K562 (cell line): ENCODE measurements at regions not wholly inside any gene's neighbourhood (a gene's known extent, or its start where the extent isn't known, plus 50 kb on each side); places are given as distances from the start of the nearest gene placed in this dataset.
A peak's percentile ranks its signal among the peaks of the same experiment; 100 is the strongest.

Source experiments
- CEBPG ChIP-seq, 3 experiments: fragments of 200-800 bp in 1 of 3; sonication (Bioruptor generic) in 1 of 3; sonication (generic) in 1 of 3; formaldehyde crosslinking in 1 of 3; IDR thresholded peaks in 2 of 3; conservative IDR thresholded peaks in 1 of 3; 2 replicates each; pipeline versions ENCODE4 v1.6.1 to v1.8.0; 2016 to 2022; ENCODE audit warnings: missing compliant biosample characterization in 2 of 3, missing genetic modification characterization in 2 of 3, mild to moderate bottlenecking in 1 of 3, missing genetic modification reagents in 1 of 3
- CHCHD3 ChIP-seq: fragments of 250-450 bp; sonication (Bioruptor Pico); IDR thresholded peaks from 2 replicates; pipeline ENCODE4 v2.1.2; 2022; ENCODE audit warnings: mild to moderate bottlenecking
- DACH1 ChIP-seq: fragments of 450-650 bp; IDR thresholded peaks from 2 replicates; pipeline ENCODE4 v1.6.1; 2018; ENCODE audit not compliant: partially characterized antibody
- FIP1L1 ChIP-seq: fragments of 200-400 bp; formaldehyde crosslinking; IDR thresholded peaks from 2 replicates; pipeline ENCODE4 v1.6.1; 2018; ENCODE audit warnings: mild to moderate bottlenecking, low read depth, low read length; ENCODE audit not compliant: poor library complexity, severe bottlenecking
- FOXA3 ChIP-seq, 2 experiments: fragments of 450-650 bp in 1 of 2; sonication (generic) in 1 of 2; formaldehyde crosslinking; IDR thresholded peaks in 1 of 2; conservative IDR thresholded peaks in 1 of 2; 2 replicates each; pipeline versions ENCODE4 v1.4.0 to v1.8.0; 2020 to 2022; ENCODE audit warnings: mild to moderate bottlenecking in 2 of 2, missing genetic modification reagents in 1 of 2
- GTF2A2 ChIP-seq: IDR thresholded peaks from 2 replicates; pipeline ENCODE4 v1.6.1; 2016; ENCODE audit warnings: mild to moderate bottlenecking, missing genetic modification characterization, missing compliant biosample characterization
- HDAC8 ChIP-seq: fragments of 450-650 bp; IDR thresholded peaks from 2 replicates; pipeline ENCODE4 v1.6.1; 2016; ENCODE audit warnings: mild to moderate bottlenecking, missing genetic modification characterization, moderate library complexity, missing compliant biosample characterization
- IFI16 ChIP-seq: fragments of 250-450 bp; sonication (Bioruptor Pico); IDR thresholded peaks from 2 replicates; pipeline ENCODE4 v2.1.2; 2022; ENCODE audit warnings: mild to moderate bottlenecking, inconsistent platforms
- KDM4B ChIP-seq, 2 experiments: fragments of 450-650 bp in 1 of 2; sonication (generic) in 1 of 2; IDR thresholded peaks; 2 replicates each; pipeline ENCODE4 v1.6.1; 2016 to 2017; ENCODE audit warnings: borderline replicate concordance in 2 of 2, antibody characterized with exemption in 1 of 2, low read depth in 1 of 2, mild to moderate bottlenecking in 1 of 2
- MAFF ChIP-seq: IDR thresholded peaks from 2 replicates; pipeline ENCODE4 v1.6.1; 2012; ENCODE audit warnings: low read length, improper control_type of control experiment
- PCBP2 ChIP-seq: fragments of 200-400 bp; formaldehyde crosslinking; IDR thresholded peaks from 2 replicates; pipeline ENCODE4 v1.6.1; 2018; ENCODE audit warnings: low read length, low read depth, mild to moderate bottlenecking, moderate library complexity; ENCODE audit not compliant: poor library complexity, severe bottlenecking
- POLR3G ChIP-seq: IDR thresholded peaks from 2 replicates; pipeline ENCODE4 v1.6.1; 2011; ENCODE audit not compliant: insufficient read length, insufficient replicate concordance; ENCODE audit errors: extremely low read depth
- SRF ChIP-seq, 2 experiments: fragments of 250-450, 450-650 bp in 1 of 2; sonication (Bioruptor Pico) in 1 of 2; sonication (generic) in 1 of 2; formaldehyde crosslinking; IDR thresholded peaks; 2 replicates each; pipeline versions ENCODE4 v1.5.0 to v1.5.1; 2020 to 2022; ENCODE audit warnings: mild to moderate bottlenecking in 1 of 2, missing genetic modification reagents in 1 of 2
- TF ChIP-seq, protein P1 (sequence below), 2 experiments: fragments of 450-650 bp; formaldehyde crosslinking in 1 of 2; IDR thresholded peaks; 2 replicates each; pipeline versions ENCODE4 v1.4.0 to v1.6.1; 2014 to 2020; ENCODE audit warnings: mild to moderate bottlenecking in 2 of 2, borderline replicate concordance in 1 of 2, low read depth in 1 of 2
- TF ChIP-seq, protein P2 (sequence below): fragments of 450-650 bp; IDR thresholded peaks from 2 replicates; pipeline ENCODE4 v1.6.1; 2016; ENCODE audit warnings: missing biosample characterization, missing genetic modification characterization

DNA sequence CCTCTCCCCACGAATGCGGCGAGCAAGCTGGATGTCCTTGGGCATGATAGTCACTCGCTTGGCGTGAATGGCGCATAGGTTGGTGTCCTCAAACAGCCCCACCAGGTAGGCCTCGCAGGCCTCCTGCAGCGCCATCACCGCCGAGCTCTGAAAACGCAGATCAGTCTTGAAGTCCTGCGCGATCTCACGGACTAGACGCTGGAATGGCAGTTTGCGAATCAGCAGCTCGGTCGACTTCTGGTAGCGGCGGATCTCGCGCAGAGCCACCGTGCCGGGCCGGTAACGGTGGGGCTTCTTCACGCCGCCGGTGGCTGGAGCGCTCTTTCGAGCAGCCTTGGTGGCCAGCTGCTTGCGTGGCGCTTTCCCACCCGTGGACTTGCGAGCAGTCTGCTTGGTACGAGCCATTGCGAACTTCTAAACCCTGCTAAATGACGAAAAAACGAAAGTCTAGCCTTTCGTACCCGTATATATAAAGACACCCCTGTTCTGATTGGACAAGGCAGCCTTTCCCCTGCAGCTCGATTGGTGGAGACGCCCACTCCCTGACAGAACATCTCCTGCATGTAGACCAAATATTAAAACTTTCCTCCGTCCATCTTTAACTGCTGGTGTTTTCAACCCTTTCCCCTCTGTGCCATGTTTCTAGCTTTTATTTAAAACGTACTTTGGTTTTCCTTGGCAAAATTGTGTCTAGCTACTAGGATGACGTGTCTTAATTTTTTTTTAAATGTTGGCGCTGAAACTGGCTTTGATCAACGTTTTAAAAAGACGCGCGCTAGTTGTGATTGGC, 109.8 kb downstream of the HFE start (continued):
- TF ChIP-seq, protein P1, sequence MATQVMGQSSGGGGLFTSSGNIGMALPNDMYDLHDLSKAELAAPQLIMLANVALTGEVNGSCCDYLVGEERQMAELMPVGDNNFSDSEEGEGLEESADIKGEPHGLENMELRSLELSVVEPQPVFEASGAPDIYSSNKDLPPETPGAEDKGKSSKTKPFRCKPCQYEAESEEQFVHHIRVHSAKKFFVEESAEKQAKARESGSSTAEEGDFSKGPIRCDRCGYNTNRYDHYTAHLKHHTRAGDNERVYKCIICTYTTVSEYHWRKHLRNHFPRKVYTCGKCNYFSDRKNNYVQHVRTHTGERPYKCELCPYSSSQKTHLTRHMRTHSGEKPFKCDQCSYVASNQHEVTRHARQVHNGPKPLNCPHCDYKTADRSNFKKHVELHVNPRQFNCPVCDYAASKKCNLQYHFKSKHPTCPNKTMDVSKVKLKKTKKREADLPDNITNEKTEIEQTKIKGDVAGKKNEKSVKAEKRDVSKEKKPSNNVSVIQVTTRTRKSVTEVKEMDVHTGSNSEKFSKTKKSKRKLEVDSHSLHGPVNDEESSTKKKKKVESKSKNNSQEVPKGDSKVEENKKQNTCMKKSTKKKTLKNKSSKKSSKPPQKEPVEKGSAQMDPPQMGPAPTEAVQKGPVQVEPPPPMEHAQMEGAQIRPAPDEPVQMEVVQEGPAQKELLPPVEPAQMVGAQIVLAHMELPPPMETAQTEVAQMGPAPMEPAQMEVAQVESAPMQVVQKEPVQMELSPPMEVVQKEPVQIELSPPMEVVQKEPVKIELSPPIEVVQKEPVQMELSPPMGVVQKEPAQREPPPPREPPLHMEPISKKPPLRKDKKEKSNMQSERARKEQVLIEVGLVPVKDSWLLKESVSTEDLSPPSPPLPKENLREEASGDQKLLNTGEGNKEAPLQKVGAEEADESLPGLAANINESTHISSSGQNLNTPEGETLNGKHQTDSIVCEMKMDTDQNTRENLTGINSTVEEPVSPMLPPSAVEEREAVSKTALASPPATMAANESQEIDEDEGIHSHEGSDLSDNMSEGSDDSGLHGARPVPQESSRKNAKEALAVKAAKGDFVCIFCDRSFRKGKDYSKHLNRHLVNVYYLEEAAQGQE (IDR thresholded peaks at IDR 0.05; ENCODE audit: borderline replicate concordance) = no peak
- TF ChIP-seq, protein P1 (CRISPR knock-in tag; IDR thresholded peaks at IDR 0.05; ENCODE audit: low read depth) = peak; percentile 70; the same call in 1 of the 2 replicates
- TF ChIP-seq IFI16 (CRISPR knock-in tag) = no peak
- no peak for TF ChIP-seq POLR3G
- TF ChIP-seq DACH1 = no peak
- TF ChIP-seq KDM4B (IDR thresholded peaks at IDR 0.05; ENCODE audit: borderline replicate concordance in 2 of 2, low read depth in 1 of 2) = 0 out of 4 replicates have a peak, but pooled peaks of 1 of the 2 experiments have one; percentile 33
- TF ChIP-seq HDAC8 (tag) = peak; percentile 44; the same call in 1 of the 2 replicates
- peak; percentile 4; the same call in 1 of the 2 replicates for TF ChIP-seq MAFF
- TF ChIP-seq CHCHD3 = peak; percentile 91
- no peak for TF ChIP-seq PCBP2
- TF ChIP-seq CEBPG (CRISPR knock-in tag; IDR thresholded peaks at IDR 0.05) = no peak
- TF ChIP-seq CEBPG (tag; conservative IDR thresholded peaks at IDR 0.05 in 1 of 2, IDR thresholded peaks at IDR 0.05 in 1 of 2) = no peak
- peak; percentile 100 for TF ChIP-seq FIP1L1
- TF ChIP-seq GTF2A2 (tag) = no peak
- TF ChIP-seq, protein P2, sequence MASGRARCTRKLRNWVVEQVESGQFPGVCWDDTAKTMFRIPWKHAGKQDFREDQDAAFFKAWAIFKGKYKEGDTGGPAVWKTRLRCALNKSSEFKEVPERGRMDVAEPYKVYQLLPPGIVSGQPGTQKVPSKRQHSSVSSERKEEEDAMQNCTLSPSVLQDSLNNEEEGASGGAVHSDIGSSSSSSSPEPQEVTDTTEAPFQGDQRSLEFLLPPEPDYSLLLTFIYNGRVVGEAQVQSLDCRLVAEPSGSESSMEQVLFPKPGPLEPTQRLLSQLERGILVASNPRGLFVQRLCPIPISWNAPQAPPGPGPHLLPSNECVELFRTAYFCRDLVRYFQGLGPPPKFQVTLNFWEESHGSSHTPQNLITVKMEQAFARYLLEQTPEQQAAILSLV = no peak
- TF ChIP-seq SRF (CRISPR knock-in tag; IDR thresholded peaks at IDR 0.05) = peak; percentile 25 to 53; a peak in 3 of 4 replicates
- no peak; a peak in 2 of 4 replicates for TF ChIP-seq FOXA3 (CRISPR knock-in tag; conservative IDR thresholded peaks at IDR 0.05 in 1 of 2, IDR thresholded peaks at IDR 0.05 in 1 of 2)
